CD4-positive, alpha-beta T cell (primary cell): ENCODE measurements at regions not wholly inside any gene's neighbourhood (a gene's known extent, or its start where the extent isn't known, plus 50 kb on each side); places are given as distances from the start of the nearest gene placed in this dataset.

Experiments used
- ATAC-seq: fragments of 200-7000 bp; cut with Tn5 transposase; one replicate; pipeline ENCODE4 v1.10.0; 2022; ENCODE audit warnings: mild to moderate bottlenecking; ENCODE audit not compliant: poor library complexity
- CTCF ChIA-PET: fragments of 350-600 bp; sonication (Branson Sonifier 250); formaldehyde crosslinking; loops from one replicate; lab custom pipeline; 2021; ENCODE audit warnings: antibody characterized with exemption, inconsistent platforms; lab: Charles Lee
- POLR2A ChIA-PET: fragments of 350-600 bp; sonication (Branson Sonifier 250); formaldehyde crosslinking; loops from one replicate; lab custom pipeline; 2021; ENCODE audit warnings: antibody characterized with exemption, inconsistent platforms; lab: Charles Lee
- DNase-seq, 14 experiments: peaks; one replicate each; pipeline ENCODE4 v3.0.0-alpha.2; 2013 to 2020; ENCODE audit warnings: mixed read lengths in 2 of 14
- H3K27ac ChIP-seq, 2 donors: one replicate each; pipeline versions ENCODE4 v1.5.1 to v1.7.0; 2013; ENCODE audit warnings: low read length in 2 of 2, low read depth in 1 of 2, mild to moderate bottlenecking in 1 of 2
- H3K27me3 ChIP-seq, 2 experiments: 1 replicate in 1 of 2; 2 replicates in 1 of 2; pipeline versions ENCODE4 v1.6.1 to v1.7.0; 2013; ENCODE audit warnings: low read length in 2 of 2, control low read depth in 1 of 2, mild to moderate bottlenecking in 1 of 2, moderate library complexity in 1 of 2; ENCODE audit not compliant: insufficient read depth in 2 of 2, control insufficient read depth in 1 of 2
- H3K36me3 ChIP-seq: one replicate; pipeline ENCODE4 v1.6.1; 2013; ENCODE audit warnings: low read length, control low read depth; ENCODE audit not compliant: insufficient read depth
- H3K4me1 ChIP-seq: one replicate; pipeline ENCODE4 v1.6.1; 2013; ENCODE audit warnings: low read length, control low read depth; ENCODE audit not compliant: insufficient read depth
- H3K4me3 ChIP-seq: one replicate; pipeline ENCODE4 v1.5.1; 2013; ENCODE audit warnings: mild to moderate bottlenecking, low read length, moderate library complexity
- H3K9me3 ChIP-seq, 2 experiments: 1 replicate in 1 of 2; 2 replicates in 1 of 2; pipeline versions ENCODE4 v1.6.1 to v1.7.0; 2013; ENCODE audit warnings: low read length in 2 of 2, mild to moderate bottlenecking in 2 of 2, control low read depth in 1 of 2, moderate library complexity in 1 of 2; ENCODE audit not compliant: control insufficient read depth in 1 of 2, insufficient read depth in 1 of 2
- H3K27ac Mint-ChIP-seq: one replicate; pipeline ENCODE4 v1.8.0; 2020; ENCODE audit warnings: mixed read lengths
- H3K27me3 Mint-ChIP-seq: one replicate; pipeline ENCODE4 v1.8.0; 2021; ENCODE audit warnings: mixed read lengths
- H3K36me3 Mint-ChIP-seq: one replicate; pipeline ENCODE4 v1.8.0; 2021; ENCODE audit warnings: low read depth, mixed read lengths
- H3K4me1 Mint-ChIP-seq: one replicate; pipeline ENCODE4 v1.8.0; 2021; ENCODE audit warnings: low read depth, mixed read lengths
- H3K4me3 Mint-ChIP-seq: one replicate; pipeline ENCODE4 v1.8.0; 2020; ENCODE audit warnings: mild to moderate bottlenecking, mixed read lengths
- H3K9me3 Mint-ChIP-seq: one replicate; pipeline ENCODE4 v1.8.0; 2020; ENCODE audit warnings: mixed read lengths
- intact Hi-C, 2 experiments: fragments of 100-400 bp; cut with DNase I in 1 of 2; cut with micrococcal nuclease in 1 of 2; formaldehyde crosslinking; loops; one replicate each; pipeline versions ENCODE4 v1.15.1 to v1.9.0; 2023 to 2025; cut with DNase I, micrococcal nuclease
- TF ChIP-seq, protein P1 (sequence below): fragments of 200-600 bp; IDR thresholded peaks from one replicate; pipeline ENCODE4 v1.8.0; 2022; ENCODE audit warnings: antibody characterized with exemption, mild to moderate bottlenecking

GRCh38 chr10:128468462-128468861 lies 342.2 kb upstream of the MKI67 start:
- no peak for DNase-seq
- H3K27ac Mint-ChIP-seq: no peak overlapping the region
- intact Hi-C loops: no loop called here
- CTCF ChIA-PET: no interaction called here
- ATAC-seq: no peak
- H3K27me3 ChIP-seq: peaks cover 0 to 5% of the 10 kb centered on the region in 2 experiments
- peaks cover 0 to 74% of the 10 kb centered on the region in 2 experiments for H3K9me3 ChIP-seq
- peaks cover 7% of the 10 kb centered on the region for H3K27me3 Mint-ChIP-seq
- TF ChIP-seq, protein P1, sequence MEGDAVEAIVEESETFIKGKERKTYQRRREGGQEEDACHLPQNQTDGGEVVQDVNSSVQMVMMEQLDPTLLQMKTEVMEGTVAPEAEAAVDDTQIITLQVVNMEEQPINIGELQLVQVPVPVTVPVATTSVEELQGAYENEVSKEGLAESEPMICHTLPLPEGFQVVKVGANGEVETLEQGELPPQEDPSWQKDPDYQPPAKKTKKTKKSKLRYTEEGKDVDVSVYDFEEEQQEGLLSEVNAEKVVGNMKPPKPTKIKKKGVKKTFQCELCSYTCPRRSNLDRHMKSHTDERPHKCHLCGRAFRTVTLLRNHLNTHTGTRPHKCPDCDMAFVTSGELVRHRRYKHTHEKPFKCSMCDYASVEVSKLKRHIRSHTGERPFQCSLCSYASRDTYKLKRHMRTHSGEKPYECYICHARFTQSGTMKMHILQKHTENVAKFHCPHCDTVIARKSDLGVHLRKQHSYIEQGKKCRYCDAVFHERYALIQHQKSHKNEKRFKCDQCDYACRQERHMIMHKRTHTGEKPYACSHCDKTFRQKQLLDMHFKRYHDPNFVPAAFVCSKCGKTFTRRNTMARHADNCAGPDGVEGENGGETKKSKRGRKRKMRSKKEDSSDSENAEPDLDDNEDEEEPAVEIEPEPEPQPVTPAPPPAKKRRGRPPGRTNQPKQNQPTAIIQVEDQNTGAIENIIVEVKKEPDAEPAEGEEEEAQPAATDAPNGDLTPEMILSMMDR: no peak
- POLR2A ChIA-PET: no interaction called here
- no peaks in the 10 kb centered on the region for H3K36me3 Mint-ChIP-seq
- no peaks in the 10 kb centered on the region for H3K36me3 ChIP-seq
- H3K4me3 ChIP-seq: no peak overlapping the region
- no peak overlapping the region for H3K27ac ChIP-seq
- no peak overlapping the region for H3K4me3 Mint-ChIP-seq
- H3K4me1 ChIP-seq: no peaks in the 10 kb centered on the region
- H3K4me1 Mint-ChIP-seq: no peaks in the 10 kb centered on the region
- peaks cover 2% of the 10 kb centered on the region for H3K9me3 Mint-ChIP-seq

DNA sequence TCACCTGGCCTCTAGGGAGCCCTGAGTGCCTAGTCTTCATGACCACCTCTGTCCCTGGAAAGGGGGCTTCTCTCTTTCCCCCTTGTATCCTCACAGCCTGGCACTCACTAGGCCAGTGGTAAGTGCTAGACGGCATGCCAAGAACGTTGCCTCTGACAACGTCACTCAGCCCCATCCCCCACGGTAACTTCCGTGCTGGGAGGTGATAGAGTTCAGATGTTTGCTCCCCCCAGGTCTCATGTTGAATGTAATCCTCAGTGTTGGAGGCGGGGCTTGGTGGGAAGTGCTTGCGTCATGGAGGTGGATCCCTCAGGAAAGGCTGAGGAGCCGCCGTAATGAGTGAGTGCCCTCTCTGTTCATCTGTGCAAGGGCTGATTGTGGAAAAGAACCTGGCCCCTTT lies 343.3 kb upstream of the MKI67 start:
- H3K4me3 ChIP-seq: no peak overlapping the region
- H3K4me3 Mint-ChIP-seq: no peak overlapping the region
- ATAC-seq (no peak), DNase-seq (no peak)
- H3K9me3 ChIP-seq: peaks cover 0 to 67% of the 10 kb centered on the region in 2 experiments
- peaks cover 2% of the 10 kb centered on the region for H3K9me3 Mint-ChIP-seq
- H3K27ac Mint-ChIP-seq: no peak overlapping the region
- CTCF ChIA-PET: no interaction called here
- intact Hi-C loops: no loop called here
- no peaks in the 10 kb centered on the region for H3K4me1 ChIP-seq
- H3K36me3 ChIP-seq: no peaks in the 10 kb centered on the region
- TF ChIP-seq, protein P1: no peak
- POLR2A ChIA-PET: no interaction called here
- peaks cover 9% of the 10 kb centered on the region for H3K27me3 Mint-ChIP-seq
- H3K27ac ChIP-seq: no peak overlapping the region
- no peaks in the 10 kb centered on the region for H3K36me3 Mint-ChIP-seq
- H3K4me1 Mint-ChIP-seq: no peaks in the 10 kb centered on the region
- H3K27me3 ChIP-seq: peaks cover 0 to 5% of the 10 kb centered on the region in 2 experiments

GRCh38 chr10:128470321-128470965 lies 344.2 kb upstream of the MKI67 start:
- Mint-ChIP-seq H3K9me3 (peaks cover 2% of the 10 kb centered on the region), H3K4me3 (no peak overlapping the region), H3K36me3 (no peaks in the 10 kb centered on the region), H3K27me3 (peaks cover 9% of the 10 kb centered on the region), H3K27ac (no peak overlapping the region), H3K4me1 (no peaks in the 10 kb centered on the region)
- H3K27me3 ChIP-seq: peaks cover 0 to 5% of the 10 kb centered on the region in 2 experiments
- CTCF ChIA-PET: no interaction called here
- intact Hi-C loops: no loop called here
- H3K36me3 ChIP-seq: no peaks in the 10 kb centered on the region
- DNase-seq: no peak
- ATAC-seq: no peak
- POLR2A ChIA-PET: no interaction called here
- TF ChIP-seq, protein P1: no peak
- H3K4me1 ChIP-seq: no peaks in the 10 kb centered on the region
- H3K4me3 ChIP-seq: no peak overlapping the region
- H3K27ac ChIP-seq: no peak overlapping the region
- H3K9me3 ChIP-seq: peaks cover 0 to 65% of the 10 kb centered on the region in 2 experiments
